HEK293T (cell line): ENCODE measurements at regions not wholly inside any gene's neighbourhood (a gene's known extent, or its start where the extent isn't known, plus 50 kb on each side); places are given as distances from the start of the nearest gene placed in this dataset.

ENCODE experiments used
- ARNT ChIP-seq: fragments of 450-650 bp; IDR thresholded peaks from 2 replicates; pipeline ENCODE4 v1.6.1; 2017; ENCODE audit warnings: mild to moderate bottlenecking
- BHLHE40 ChIP-seq: fragments of 450-650 bp; IDR thresholded peaks from 2 replicates; pipeline ENCODE4 v1.6.1; 2016; ENCODE audit warnings: mild to moderate bottlenecking, moderate library complexity, borderline replicate concordance
- ELF4 ChIP-seq: fragments of 450-650 bp; IDR thresholded peaks from 2 replicates; pipeline ENCODE4 v1.6.1; 2017; ENCODE audit warnings: antibody characterized with exemption
- FOXA1 ChIP-seq: fragments of 450-650 bp; IDR thresholded peaks from 2 replicates; pipeline ENCODE4 v1.6.1; 2016; ENCODE audit warnings: mild to moderate bottlenecking
- FOXK2 ChIP-seq: fragments of 450-650 bp; IDR thresholded peaks from 2 replicates; pipeline ENCODE4 v1.6.1; 2016; ENCODE audit warnings: mild to moderate bottlenecking
- FOXM1 ChIP-seq: fragments of 450-650 bp; IDR thresholded peaks from 2 replicates; pipeline ENCODE4 v1.6.1; 2017; ENCODE audit warnings: mild to moderate bottlenecking, borderline replicate concordance
- L3MBTL2 ChIP-seq: fragments of 450-650 bp; conservative IDR thresholded peaks from 2 replicates; pipeline ENCODE4 v1.6.1; 2016; ENCODE audit warnings: mild to moderate bottlenecking
- NFRKB ChIP-seq: fragments of 450-650 bp; IDR thresholded peaks from 2 replicates; pipeline ENCODE4 v1.6.1; 2016; ENCODE audit warnings: mild to moderate bottlenecking, moderate library complexity
- PKNOX1 ChIP-seq: fragments of 450-650 bp; IDR thresholded peaks from 2 replicates; pipeline ENCODE4 v1.6.1; 2016
- SP1 ChIP-seq: fragments of 450-650 bp; IDR thresholded peaks from 2 replicates; pipeline ENCODE4 v1.6.1; 2017
- SUZ12 ChIP-seq: fragments of 450-650 bp; IDR thresholded peaks from 2 replicates; pipeline ENCODE4 v1.6.1; 2016; ENCODE audit warnings: mild to moderate bottlenecking
- TARDBP ChIP-seq: fragments of 450-650 bp; IDR thresholded peaks from 2 replicates; pipeline ENCODE4 v1.6.1; 2016
- ZNF384 ChIP-seq: fragments of 450-650 bp; IDR thresholded peaks from 2 replicates; pipeline ENCODE4 v1.6.1; 2016

- TF ChIP-seq FOXM1 (no peak), SUZ12 (no peak), FOXK2 (no peak), NFRKB (no peak), TARDBP (no peak), BHLHE40 (no peak), L3MBTL2 (no peak), PKNOX1 (no peak), ELF4 (no peak), ARNT (no peak), SP1 (no peak), FOXA1 (no peak), ZNF384 (no peak)
These were observed 96.9 kb downstream of the TMEM47 start for GRCh38 chrX:34560180-34560579.
